ENCODE measurements at regions not wholly inside any gene's neighbourhood (a gene's known extent, or its start where the extent isn't known, plus 50 kb on each side); places are given as distances from the start of the nearest gene placed in this dataset.

GRCh38 chr11:10946072-10946471 is 88.2 kb upstream of the ZBED5 start:
- Histone ChIP-seq H3K4me1 (no peaks in the 10 kb centered on the region), H3K36me3 (no peaks in the 10 kb centered on the region), H3K9me3 (no peaks in the 10 kb centered on the region), H3K4me3 (no peak overlapping the region), H3K27ac (no peak overlapping the region), H3K27me3 (no peaks in the 10 kb centered on the region)
- no peak for DNase-seq
- TF ChIP-seq CTCF (IDR thresholded peaks at IDR 0.05): no peak
- intact Hi-C loops (cut with DNase I): no loop called here
- no peak for ATAC-seq
- FAIRE-seq: no peak
- 30 to 32% methylated on average over 1 of the region's 1 CpG for WGBS, 2 donors

- Histone ChIP-seq H3K27ac (no peak overlapping the region), H3K4me3 (no peak overlapping the region), H3K9me3 (no peaks in the 10 kb centered on the region), H3K27me3 (no peaks in the 10 kb centered on the region), H3K36me3 (no peaks in the 10 kb centered on the region), H3K4me1 (no peaks in the 10 kb centered on the region)
- TF ChIP-seq CTCF (IDR thresholded peaks at IDR 0.05): no peak
- FAIRE-seq (no peak), DNase-seq (no peak), ATAC-seq (no peak)
- intact Hi-C loops (cut with DNase I): no loop called here
- 67 to 77% methylated on average over 2 of the region's 2 CpGs for WGBS, 2 donors
Observed at GRCh38 chr11:10945196-10945595, 87.3 kb upstream of the ZBED5 start.

- no peaks in the 10 kb centered on the region for H3K9me3 ChIP-seq
- H3K27ac ChIP-seq: no peak overlapping the region
- 81 to 83% methylated on average over 2 of the region's 2 CpGs for WGBS, 2 donors
- no peaks in the 10 kb centered on the region for H3K27me3 ChIP-seq
- no peak for DNase-seq
- no peak for ATAC-seq
- FAIRE-seq: no peak
- intact Hi-C loops (cut with DNase I): no loop called here
- no peak for TF ChIP-seq CTCF (IDR thresholded peaks at IDR 0.05)
- no peak overlapping the region for H3K4me3 ChIP-seq
- no peaks in the 10 kb centered on the region for H3K4me1 ChIP-seq
- no peaks in the 10 kb centered on the region for H3K36me3 ChIP-seq
Observed at GRCh38 chr11:10943968-10944367, 86.1 kb upstream of the ZBED5 start.

GRCh38 chr11:10942620-10943019 is 84.8 kb upstream of the ZBED5 start:
- no peak overlapping the region for H3K27ac ChIP-seq
- no peak for DNase-seq
- no peak for ATAC-seq
- no peaks in the 10 kb centered on the region for H3K9me3 ChIP-seq
- intact Hi-C loops (cut with DNase I): no loop called here
- WGBS, 2 donors: 67 to 82% methylated on average over 3 of the region's 3 CpGs
- TF ChIP-seq CTCF (IDR thresholded peaks at IDR 0.05): no peak
- H3K4me1 ChIP-seq: no peaks in the 10 kb centered on the region
- H3K36me3 ChIP-seq: no peaks in the 10 kb centered on the region
- no peaks in the 10 kb centered on the region for H3K27me3 ChIP-seq
- H3K4me3 ChIP-seq: no peak overlapping the region
- no peak for FAIRE-seq

GRCh38 chr11:10941871-10942270 is 84.0 kb upstream of the ZBED5 start:
- no peaks in the 10 kb centered on the region for H3K27me3 ChIP-seq
- 76 to 83% methylated on average over 1 of the region's 1 CpG for WGBS, 2 donors
- H3K4me3 ChIP-seq: no peak overlapping the region
- no peaks in the 10 kb centered on the region for H3K36me3 ChIP-seq
- intact Hi-C loops (cut with DNase I): no loop called here
- DNase-seq (no peak), ATAC-seq (no peak), FAIRE-seq (no peak)
- no peak overlapping the region for H3K27ac ChIP-seq
- TF ChIP-seq CTCF (IDR thresholded peaks at IDR 0.05): no peak
- H3K4me1 ChIP-seq: no peaks in the 10 kb centered on the region
- no peaks in the 10 kb centered on the region for H3K9me3 ChIP-seq
